ENCODE measurements at regions not wholly inside any gene's neighbourhood (a gene's known extent, or its start where the extent isn't known, plus 50 kb on each side); places are given as distances from the start of the nearest gene placed in this dataset.

DNA sequence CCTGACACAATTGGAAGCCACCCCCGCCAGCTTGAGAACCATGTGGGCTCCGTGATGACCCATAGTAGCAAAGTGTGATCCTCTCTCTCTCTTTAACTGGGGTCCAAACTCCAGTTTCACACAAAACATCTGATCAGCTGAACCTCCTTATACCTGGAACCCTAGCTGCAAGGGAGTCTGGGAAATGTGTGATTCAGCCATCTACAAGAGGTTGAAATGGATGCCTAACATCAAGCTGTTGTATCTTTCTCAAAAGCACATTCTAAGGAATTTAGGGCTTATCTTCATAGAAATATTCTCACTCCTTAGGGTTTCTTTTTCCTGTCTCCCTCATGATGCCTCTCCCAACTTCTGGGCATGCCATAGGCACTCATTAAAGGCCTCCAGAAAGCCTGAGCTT is 126.0 kb downstream of the BCOR start:
- Histone ChIP-seq H3K18ac (ENCODE audit: low read depth, low read length) (no peak overlapping the region), H3K9me3 (ENCODE audit: control insufficient read depth, insufficient read depth, low read length) (no peaks in the 10 kb centered on the region; the same call in 1 of the 2 replicates), H3K27ac (ENCODE audit: insufficient read depth, low read length) (no peak overlapping the region), H3K56ac (ENCODE audit: extremely low read depth, insufficient read depth, low read length) (no peak overlapping the region), H3K4me3 (ENCODE audit: insufficient read depth, low read depth, low read length) (no peak overlapping the region), H2AFZ (replicated peaks; ENCODE audit: low read length, poor library complexity) (no peak overlapping the region), H3K4me1 (ENCODE audit: control insufficient read depth, insufficient read depth, low read length) (0 out of 2 replicates have a peak, but pooled peaks cover 1% of the 10 kb centered on the region), H3K9ac (ENCODE audit: low read depth, low read length) (no peak overlapping the region), H2AK9ac (replicated peaks; ENCODE audit: low read depth, low read length, poor library complexity) (no peak overlapping the region), H2BK120ac (ENCODE audit: low read depth, low read length) (no peak overlapping the region), H3K36me3 (ENCODE audit: control insufficient read depth, insufficient read depth, low read length) (no peaks in the 10 kb centered on the region), H4K91ac (ENCODE audit: insufficient read depth, low read depth, low read length) (no peak overlapping the region), H3K14ac (replicated peaks; ENCODE audit: low read depth, low read length) (no peak overlapping the region), H4K20me1 (ENCODE audit: insufficient read depth, low read length) (no peaks in the 10 kb centered on the region), H4K5ac (ENCODE audit: low read depth, low read length) (no peak overlapping the region), H2BK20ac (ENCODE audit: low read depth, low read length) (no peak overlapping the region), H2BK15ac (ENCODE audit: low read depth, low read length) (no peak overlapping the region), H3K79me1 (ENCODE audit: low read depth in 1 of 2, low read length in 2 of 2) (no peaks in the 10 kb centered on the region), H3K4ac (ENCODE audit: low read depth, low read length) (no peak overlapping the region), H2BK5ac (ENCODE audit: low read depth, low read length, poor library complexity, severe bottlenecking) (no peak overlapping the region), H3K4me2 (ENCODE audit: low read depth, low read length) (no peak overlapping the region), H3K23ac (ENCODE audit: low read depth, low read length) (no peak overlapping the region), H2AK5ac (ENCODE audit: low read depth, low read length) (no peak overlapping the region), H3K9me1 (ENCODE audit: insufficient read depth, low read length) (no peaks in the 10 kb centered on the region), H4K8ac (ENCODE audit: low read depth in 2 of 2, low read length in 2 of 2) (no peak overlapping the region), H3K27me3 (ENCODE audit: control insufficient read depth, insufficient read depth, low read length) (peaks cover 4% of the 10 kb centered on the region; the same call in 1 of the 2 replicates)
- BruUV-seq (replicated peaks): no TSS peak
- CTCF ChIA-PET: no interaction called here
- no peak for TF ChIP-seq MAFK (IDR thresholded peaks at IDR 0.05; ENCODE audit: low read depth, low read length)
- 80% methylated on average over 1 of the region's 2 CpGs; no CpG with 5 or more reads in 1 of the 2 experiments for WGBS, 2 experiments (ENCODE audit: extremely low coverage in 2 of 2, insufficient read length in 1 of 2)
- DNase-seq: no peak
- dilution Hi-C loops (cut with HindIII; ENCODE audit: low sequenced_read_pairs, unreplicated experiment): no loop called here
- intact Hi-C loops (cut with micrococcal nuclease): no loop called here
- POLR2A ChIA-PET (ENCODE audit: unreplicated experiment): no interaction called here
- ATAC-seq (ENCODE audit: low read depth): no peak
- in situ Hi-C loops (cut with MboI; ENCODE audit: low sequenced_read_pairs): no loop called here

Measured in IMR-90 (cell line).